ENCODE measurements at regions not wholly inside any gene's neighbourhood (a gene's known extent, or its start where the extent isn't known, plus 50 kb on each side); places are given as distances from the start of the nearest gene placed in this dataset.

DNA sequence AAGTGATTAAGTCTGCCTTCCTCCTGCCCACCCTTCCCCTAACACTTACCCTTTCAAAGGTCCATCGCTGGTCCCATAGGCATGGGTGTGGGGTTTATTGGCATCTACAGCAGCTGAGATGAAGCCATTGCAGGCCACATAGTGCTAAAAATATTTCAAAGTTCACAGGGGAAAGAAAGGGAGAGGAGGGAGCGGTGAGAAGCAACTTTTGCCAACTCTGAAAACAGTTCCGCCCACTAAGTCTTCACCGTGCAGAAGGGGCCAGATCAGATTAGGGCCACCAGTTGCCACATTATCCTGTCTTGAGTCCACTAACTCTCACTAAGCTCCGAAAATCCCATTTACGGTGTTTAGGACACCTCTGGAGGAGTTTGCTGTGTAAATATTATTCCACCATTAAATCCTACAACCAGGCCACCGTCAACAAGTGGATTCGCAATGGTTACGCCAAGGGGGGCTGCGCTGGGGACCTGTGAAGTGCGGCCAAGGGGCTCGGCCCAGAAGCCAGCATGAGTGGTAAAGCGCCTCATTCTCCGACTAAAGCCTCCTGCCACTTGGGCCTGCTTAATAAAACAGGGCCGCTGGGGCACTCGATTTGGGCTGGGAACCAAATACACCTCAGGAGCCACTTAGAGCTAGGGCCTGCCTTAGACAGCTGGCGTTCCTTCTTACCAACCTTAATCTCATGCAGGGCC, 534.9 kb downstream of the MIAT start:
- DNase-seq = no peak

DNA sequence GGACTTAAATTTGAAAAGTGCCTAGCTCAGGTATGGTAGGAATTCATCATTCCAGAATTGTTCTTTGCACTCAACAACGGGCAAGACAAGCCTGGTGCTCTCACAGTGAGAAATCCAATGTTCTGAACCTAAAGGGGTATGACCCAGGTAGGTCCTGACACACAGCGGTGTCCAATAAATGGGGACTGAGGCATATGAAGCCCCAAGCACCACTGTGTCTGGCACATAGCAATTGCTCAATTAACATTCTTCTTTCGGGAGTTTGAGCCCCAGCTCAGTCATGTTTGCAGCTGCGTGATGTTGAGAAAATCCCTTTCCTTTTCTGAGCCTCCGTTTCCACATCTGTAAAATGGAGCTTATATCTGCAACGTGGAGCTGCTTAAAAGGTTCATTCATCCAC, 535.8 kb downstream of the MIAT start:
- DNase-seq = no peak

DNA sequence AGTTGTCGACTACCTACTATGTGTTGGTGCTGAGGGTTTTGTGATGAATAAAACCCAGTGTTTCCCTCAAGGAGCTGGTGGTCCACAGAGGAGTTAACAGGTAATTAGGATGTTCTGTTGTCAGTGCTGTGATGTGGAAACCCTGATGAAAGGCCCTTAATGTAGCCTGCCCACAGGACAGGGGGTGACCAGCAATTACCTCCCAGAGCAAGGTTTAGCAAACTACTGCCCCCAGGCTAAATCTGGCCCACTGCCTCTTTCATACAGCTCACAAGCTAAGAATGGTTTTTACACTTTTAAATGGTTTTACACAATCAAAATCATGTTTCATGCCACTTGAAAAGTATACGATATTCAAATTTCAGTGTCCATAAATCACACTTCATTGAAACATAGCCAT, 536.2 kb downstream of the MIAT start:
- DNase-seq = no peak

DNA sequence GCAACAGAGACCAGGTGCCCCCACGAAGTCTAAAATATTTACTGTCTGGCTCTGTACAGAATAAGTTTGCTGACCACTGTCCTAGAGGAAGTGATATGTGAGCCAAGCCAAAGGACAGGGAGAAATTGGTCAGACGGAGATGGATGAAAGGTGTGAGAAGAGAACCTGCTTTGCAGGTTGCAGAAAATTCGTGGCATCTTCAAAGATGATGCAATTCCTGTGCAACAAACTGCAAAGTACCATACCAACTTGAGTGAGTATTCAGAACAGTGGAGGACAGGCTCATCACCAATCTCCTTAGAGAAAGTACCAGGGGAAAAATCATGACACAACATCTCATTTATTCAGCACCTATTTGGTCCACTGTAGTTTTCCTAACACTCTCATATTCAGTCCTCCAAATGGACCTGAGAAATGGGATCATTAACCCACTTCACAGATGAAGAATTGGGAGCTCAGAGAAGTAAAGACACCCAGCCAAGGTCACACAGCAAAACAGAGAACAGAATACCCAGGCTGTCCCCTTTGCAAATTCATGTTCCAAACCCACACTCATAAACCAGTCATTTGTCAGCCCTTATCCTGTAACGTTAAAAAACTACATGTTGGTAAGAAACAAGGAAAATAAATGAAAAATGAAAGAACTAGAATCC, 536.8 kb downstream of the MIAT start:
- DNase-seq = no peak

DNA sequence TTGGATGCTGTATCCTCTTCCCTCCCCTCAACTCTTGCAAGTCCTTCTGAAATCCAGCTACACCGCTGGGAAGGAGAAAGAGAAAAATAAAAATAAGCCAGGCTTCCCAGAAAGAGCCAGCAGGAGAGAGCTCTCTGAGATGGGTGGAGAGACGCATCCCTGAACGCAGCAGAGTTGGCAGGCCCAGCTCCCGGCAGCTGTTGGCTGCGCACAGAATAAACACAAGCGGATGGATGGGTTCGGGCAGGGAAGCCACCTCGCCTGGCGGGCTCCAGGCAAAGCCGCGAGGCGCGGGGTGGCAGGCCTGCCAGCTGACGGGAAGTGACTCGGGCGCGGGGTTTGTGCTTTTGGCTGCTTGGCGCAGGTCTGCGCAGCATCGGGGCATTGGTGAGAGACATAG, 537.7 kb downstream of the MIAT start:
- no peak for DNase-seq

DNA sequence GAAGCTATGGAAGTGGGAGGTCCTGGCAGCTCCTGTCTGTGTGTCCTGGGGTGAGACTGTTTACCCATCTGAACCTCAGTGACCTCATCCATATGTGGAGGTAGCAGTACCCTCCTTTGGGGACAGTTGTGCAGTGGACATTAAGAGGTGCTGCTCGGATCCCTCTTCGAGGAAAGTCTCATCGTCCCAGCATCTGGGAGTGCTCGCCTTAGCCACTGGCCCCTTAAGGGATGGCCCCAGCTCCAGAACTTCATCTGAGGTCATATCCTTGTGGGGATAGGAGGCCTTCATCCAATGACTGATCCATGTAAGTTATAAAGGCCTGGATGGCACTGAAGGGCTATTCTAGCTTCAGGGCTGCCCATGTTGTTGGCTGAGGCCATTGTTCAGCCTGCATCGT, 538.1 kb downstream of the MIAT start:
- no peak for DNase-seq

DNA sequence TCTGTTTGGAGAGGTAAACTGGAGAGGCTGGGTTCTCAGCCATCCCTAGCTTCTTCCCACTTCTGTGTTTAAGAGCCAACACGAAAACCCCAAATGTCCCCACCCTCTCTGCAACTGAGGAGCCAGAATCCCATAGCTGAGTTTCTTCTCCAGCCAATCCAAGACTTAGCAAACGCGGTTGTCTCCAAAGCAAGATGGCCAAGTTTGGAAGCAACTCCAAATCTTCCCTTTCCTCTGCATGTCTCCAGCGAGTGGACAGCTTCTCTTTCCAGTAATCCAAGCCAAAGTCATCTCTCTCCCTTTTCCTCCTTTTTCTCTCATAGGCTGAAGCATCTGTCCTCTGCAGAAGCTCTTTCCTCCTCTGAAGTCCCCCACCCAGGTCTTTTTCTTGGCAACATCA, 539.2 kb downstream of the MIAT start:
- no peak for DNase-seq

DNA sequence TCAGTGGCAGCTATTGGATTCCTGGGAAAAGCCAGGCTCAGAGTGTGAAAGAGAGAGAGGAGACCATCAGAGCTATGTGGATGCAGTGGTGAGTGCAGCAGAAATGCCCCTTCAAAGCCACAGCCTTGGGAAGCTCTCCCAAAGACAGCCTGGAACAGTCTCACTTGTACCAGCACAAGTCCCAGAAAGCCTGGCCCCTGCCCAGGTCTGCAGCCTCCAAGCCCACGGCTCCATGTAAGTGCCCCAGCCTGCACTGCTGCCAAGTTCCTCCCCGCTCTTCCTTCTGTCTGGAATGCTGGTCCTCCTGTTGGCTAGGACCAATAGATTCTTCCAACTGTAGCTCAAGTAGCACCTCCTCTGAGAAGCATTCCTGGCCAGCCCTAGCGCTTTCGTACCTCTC, 539.7 kb downstream of the MIAT start:
- DNase-seq = no peak

DNA sequence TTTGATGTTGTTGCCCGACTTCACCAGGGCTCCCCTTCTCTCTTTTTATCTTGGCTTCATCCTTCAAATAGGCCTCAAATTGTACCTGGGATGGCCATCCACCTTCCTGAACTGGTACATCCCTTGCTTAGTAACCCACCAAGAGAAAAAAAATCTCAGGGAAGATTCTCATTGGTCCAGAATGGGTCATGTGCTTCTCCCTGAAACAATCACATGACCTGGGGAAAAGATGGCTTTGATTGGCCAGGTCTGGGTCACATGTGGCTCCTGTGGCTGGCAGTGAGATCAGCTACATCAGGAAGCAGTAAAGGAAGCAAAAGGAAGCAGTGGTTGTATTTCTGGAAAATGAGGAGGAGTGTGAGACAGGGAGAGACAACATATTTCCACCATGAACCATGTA, 540.2 kb downstream of the MIAT start:
- DNase-seq = no peak

DNA sequence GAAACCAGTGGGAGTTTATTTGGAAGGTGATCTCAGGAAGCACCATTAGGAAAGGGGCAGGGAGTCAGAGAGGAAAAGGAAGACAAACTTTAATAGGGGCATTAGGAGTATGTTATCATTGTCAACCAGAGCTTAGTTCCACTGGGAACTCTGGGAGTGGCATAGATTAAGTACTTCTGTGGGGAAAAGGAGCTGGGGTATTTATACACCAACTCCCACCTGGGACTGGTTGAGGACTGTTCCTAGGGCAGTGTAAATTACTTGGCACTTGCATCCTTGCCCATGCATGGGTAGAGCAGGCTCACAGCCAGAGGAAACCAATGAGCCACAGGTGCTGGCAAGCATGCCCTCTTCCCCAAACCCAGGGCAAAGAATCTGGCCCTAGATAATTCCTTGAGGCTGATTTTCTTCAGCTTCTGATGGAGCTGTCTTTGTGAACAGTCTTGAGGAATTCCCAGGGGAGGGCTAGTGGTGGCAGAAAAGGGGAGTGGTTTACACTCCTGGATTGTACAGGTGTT, 541.2 kb downstream of the MIAT start:
- DNase-seq = no peak

DNA sequence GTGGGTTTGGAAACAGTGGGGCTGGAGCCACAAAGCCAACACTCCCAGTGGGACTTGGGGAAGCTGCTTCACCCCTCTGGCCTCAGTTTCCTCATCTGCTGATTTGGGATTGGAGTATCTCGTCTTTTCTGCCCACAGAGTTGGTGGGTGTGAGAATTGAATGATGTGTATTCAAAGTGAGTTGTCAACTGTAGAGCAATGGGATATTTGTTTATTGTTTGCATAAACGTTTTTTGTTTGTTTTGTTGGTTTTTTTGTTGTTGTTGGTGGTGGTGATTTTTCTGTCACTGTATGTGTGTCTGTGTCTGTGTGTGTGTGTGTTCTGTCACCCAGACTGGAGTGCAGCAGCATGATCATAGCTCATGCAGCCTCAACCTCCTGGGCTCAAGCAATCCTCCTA, 542.0 kb downstream of the MIAT start:
- DNase-seq = no peak

DNA sequence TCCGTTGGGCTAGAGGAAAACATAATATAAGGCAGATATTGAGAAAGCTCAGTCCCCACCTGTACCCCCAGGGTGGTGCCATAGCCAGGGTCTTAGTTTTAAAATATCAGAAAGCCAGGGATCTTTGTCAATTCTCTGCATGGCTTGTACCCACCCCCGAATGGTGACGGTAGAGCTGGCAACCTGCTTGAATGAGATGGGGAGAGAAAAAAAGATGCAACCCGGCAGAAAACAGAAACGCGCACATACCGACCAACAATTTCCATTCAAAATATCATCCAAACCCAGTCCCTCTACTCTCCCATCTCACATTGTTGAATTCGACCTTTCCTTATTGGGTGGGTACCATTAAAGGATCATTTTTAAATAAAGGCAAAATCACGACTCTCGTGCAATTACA, 543.9 kb downstream of the MIAT start:
- DNase-seq = no peak

DNA sequence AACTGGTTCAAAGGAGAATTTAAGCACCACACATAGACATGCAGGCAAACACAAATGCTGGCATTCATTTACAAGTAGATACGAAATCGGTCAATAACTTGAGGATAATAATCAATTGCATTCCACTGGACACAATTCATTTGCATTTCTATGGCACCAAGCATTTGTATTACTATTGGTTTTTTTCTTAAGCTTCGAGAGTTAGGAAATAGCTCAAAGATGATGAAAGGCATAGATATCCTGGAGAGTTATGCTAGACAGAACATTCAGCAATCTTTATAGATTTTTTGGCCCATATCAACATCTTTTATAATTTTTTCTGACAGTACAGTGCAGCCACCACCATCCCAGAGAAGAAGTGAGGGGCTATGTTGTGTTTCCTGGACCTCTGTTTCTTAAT, 544.4 kb downstream of the MIAT start:
- DNase-seq = no peak

DNA sequence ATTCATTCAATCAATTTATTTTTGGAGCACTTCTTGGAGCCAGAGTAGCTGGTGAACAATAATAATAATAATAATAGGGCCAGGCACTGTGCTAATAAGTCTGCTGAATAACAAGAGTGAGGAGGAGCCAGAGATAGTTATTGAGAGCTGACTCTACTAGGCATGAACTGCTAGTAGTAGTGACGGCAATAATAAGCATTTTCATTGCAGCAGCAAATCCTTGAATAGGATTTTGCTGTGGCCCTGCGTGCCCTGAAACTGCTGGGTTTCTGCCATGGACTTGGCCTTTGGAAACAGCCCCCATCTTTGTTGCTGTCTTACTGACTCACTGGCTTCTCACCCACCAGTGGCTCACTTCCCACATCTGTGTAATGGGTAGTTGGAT, 545.9 kb downstream of the MIAT start:
- DNase-seq = no peak

DNA sequence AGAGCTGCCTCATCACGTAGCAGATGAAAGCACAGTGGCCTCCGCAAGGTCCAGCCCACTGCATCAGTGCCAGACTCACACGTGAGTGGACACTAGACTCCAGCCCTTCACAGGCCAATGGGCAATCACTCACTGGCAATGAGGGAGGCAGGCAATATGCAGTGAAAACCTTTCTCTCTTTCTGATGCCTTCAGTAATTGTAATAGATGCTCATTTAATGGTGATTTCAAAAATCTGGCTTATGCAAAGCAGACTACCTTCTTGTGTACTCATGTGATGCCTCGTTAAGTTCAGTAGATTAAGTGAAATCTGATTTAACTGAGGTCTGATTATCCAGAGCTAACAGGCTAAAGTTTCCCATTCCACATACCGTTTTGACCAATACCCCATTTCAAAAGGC, 546.9 kb downstream of the MIAT start:
- DNase-seq = no peak

DNA sequence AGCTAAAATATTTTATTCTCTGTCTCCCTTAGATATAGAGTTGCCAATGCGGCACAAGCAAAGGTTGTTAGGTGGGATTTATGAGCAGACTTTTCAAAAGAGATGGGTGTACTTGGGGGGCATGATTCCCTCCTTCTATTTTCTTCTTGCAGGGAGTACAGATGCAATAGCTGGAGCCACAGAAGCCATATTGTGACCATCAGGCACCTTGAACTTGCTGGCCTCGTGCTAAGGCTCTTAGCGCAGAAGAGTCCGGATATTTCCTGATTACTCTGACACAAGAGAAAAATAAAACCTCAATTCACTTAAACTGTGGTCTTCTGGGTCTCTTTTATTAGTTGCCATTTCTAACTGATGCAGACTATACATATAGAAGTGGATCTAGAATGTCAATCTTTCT, 547.4 kb downstream of the MIAT start:
- no peak for DNase-seq

DNA sequence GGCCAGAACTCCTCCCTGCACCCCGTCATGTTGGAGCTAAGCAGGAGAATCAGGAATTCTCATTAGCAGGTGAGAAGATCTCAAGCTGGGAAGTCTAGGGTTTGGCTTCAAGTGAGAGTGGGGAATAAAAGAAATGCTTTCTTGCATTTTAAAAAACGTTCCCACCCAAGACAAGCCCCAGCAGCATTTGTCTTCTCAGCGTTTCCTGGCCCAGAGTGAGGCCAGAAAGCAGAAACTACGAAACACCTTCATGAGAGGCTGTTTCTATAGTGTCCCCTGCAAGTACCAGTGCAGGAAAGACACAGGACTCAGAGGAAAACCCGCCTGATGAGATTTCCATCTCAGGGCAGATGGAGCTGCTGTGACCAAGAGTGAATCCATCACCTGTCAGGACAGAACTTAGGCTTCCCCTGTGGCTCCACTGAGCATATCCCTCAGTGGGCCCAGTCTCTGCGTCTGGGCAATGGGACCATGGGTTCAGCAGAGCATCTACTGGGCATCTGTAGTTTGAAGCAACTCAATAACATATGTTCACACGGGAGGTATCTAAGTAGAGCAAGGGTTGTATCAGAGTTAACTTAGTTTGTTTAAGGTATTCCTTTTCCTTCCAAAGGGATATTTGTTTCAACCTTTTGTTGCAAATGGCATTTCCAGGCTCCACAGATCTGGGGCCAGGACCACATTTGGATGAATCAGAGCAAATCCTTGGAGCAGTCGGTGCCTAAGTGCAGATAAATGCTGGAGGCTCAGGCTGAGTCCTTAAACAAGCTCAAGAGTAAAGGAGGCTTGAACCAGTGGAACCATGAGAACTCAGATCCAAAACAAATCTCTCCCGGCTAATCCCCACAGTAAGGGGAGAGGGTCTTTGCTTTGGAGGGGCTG, 548.3 kb downstream of the MIAT start:
- no peak for DNase-seq

DNA sequence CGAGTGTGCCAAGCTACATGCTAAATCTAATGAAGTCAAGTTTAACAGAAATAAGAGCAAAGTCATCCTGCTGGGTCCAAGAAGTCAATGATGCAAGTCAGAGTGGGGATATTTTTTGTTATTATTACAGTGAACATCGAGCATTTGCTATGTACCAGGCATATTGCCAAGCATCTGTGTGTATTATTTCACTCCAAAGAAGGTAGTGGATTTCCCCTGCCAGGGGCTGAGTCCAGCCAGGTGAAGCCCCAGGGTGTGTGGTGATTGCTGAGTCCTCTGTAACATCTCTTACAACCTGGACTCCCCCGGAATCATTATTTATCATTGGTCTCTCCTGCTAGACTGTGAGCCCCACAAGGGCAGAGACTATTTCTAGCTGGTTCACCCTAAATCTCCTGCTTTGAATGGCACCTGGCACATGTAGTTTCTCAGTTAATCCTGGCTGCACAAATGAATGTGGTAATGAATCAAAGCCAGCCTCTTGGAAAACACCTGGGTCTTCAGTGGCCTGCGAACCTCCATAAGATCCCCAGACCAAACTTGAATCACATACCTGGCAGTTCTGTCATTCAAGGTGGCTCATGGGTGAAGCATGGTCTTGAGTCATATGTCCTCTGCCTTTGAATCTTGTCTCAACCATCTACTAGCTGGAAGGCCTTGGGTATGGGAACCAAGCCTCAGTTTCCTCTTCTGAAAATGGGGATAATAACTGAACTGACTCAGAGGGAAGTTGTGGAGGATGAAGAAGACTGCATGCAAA, 549.2 kb downstream of the MIAT start:
- DNase-seq = no peak

DNA sequence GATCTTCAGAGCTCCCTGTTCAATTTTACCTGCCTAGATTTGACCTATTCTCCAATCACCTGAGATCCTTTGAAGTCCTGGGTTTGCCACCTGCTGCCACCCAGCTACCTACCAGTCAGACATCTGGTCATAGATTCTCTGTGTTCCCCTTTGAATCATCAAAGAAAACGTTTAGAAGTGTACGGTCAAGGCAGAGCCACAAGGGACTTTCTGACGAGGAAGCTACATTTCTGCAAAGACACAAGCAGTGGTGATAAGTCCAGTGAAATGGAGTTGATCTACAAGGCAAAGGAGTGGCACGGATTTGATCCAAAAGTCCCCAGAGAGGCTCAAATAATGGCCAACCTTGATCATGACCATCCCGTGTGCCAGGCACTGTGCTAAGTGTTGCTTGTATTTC, 549.9 kb downstream of the MIAT start:
- no peak for DNase-seq

DNA sequence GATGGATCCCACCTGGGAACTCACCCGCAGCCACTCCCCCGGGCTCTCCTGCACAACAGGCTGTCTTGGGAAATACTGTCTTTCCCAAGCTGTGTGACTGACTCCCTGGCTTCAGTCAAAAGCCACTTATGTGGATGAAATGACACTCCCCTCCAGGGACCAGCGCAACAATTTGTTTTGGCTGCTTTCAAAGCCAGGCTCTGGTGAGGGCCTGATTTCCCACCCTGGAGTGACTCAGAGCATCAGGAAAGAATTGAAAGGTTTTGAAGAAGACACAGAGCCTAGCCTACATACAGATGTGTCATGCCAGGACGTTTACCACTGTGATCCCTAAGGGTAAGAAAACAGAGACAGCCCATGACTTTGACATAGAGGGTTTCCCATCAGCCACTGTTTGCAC, 550.5 kb downstream of the MIAT start:
- DNase-seq = no peak

DNA sequence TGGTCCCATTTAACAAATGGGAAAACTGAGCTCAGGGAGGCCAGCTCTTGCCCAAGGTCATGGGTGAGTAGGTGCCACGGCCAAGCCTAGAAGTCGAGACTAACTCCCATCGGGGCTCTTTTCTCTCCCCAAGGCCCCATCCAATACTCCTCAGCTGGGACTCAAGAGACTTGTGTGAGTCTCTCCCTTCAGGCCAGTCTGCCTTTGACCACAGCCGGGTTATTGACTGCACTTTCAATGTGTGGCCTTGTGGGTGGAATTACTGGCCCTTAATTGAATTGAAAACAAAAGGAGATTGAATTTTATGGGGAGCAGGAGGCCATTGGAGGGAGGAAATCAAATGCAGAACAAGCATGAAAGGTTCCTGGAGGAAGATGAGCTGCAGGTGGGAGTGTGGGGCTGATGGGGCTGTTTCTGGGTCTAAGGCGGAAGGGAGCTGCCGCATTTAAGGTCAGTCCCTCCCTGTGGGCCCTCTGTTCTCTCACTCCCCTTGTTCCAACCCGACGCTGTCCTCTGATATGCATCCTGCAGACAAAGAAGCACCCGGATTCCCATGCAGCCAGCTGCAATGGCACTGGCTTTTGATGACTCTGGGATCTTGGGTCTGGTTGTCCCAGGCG, 552.8 kb downstream of the MIAT start:
- DNase-seq = no peak

DNA sequence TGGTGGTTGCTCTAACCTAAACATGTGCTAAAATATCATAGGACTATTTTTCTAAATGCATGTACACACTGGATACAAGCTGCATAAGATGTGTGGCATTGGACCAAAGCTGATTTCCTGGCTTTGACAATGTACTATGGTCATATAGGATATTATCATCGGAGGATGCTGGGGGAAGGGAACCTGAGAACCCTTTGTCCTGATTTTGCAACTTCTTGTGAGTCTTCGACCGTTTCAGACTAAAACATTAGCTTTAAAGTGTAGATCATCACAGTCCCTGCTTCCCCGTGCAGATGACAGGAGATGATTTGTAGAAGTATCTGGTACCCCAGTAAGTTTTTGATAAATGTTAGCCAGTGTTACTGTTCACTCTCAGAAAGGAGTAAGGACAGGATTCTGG, 554.7 kb downstream of the MIAT start:
- no peak for DNase-seq

All from activated CD4-positive, alpha-beta T cell treated with anti-CD3 and anti-CD28 coated beads for 48 hours (primary cell).